ENCODE measurements at regions not wholly inside any gene's neighbourhood (a gene's known extent, or its start where the extent isn't known, plus 50 kb on each side); places are given as distances from the start of the nearest gene placed in this dataset. TPM values are rescaled to one million over a fixed set of nuclear protein-coding genes. Genes with fewer than 3 reads are reported as not detected.

- FAIRE-seq = no peak
- H3K9ac ChIP-seq (ENCODE audit: insufficient read depth in 1 of 2, low read depth in 2 of 2, low read length in 2 of 2) = no peak overlapping the region
- no peak overlapping the region for H3K4me3 ChIP-seq
- ChIA-PET CTCF (ENCODE audit: low intra/inter-chr PET ratio) (no interaction called here), POLR2A (no interaction called here)
- intact Hi-C loops (cut with micrococcal nuclease) = no loop called here
- no peak overlapping the region for H3K4me2 ChIP-seq (ENCODE audit: insufficient read depth, low read length)
- H3K36me3 ChIP-seq (ENCODE audit: control insufficient read depth, insufficient read depth, low read length) = no peaks in the 10 kb centered on the region
- no peak for ATAC-seq
- 13% methylated on average over 2 of the region's 2 CpGs for WGBS (ENCODE audit: insufficient coverage, low coverage, missing lambda C conversion rate)
- H3K27ac ChIP-seq (ENCODE audit: extremely low read depth, low read depth, low read length) = no peak overlapping the region
- H4K20me1 ChIP-seq (replicated peaks; ENCODE audit: control insufficient read depth, insufficient read depth, low read length) = no peaks in the 10 kb centered on the region
- no peak overlapping the region for H2AFZ ChIP-seq (ENCODE audit: low read depth, low read length)
- no peaks in the 10 kb centered on the region for H3K4me1 ChIP-seq (replicated peaks in 1 of 2; ENCODE audit: control insufficient read depth in 2 of 2, insufficient read depth in 2 of 2, low read length in 2 of 2)
- BruUV-seq (replicated peaks) = no TSS peak
- H3K9me1 ChIP-seq (ENCODE audit: control insufficient read depth, insufficient read depth, low read length) = no peaks in the 10 kb centered on the region
- no peaks in the 10 kb centered on the region for H3K9me3 ChIP-seq (replicated peaks; ENCODE audit: control insufficient read depth, insufficient read depth, low read depth, low read length)
- TF ChIP-seq GATA2 (CRISPR knock-in tag; IDR thresholded peaks at IDR 0.05) (no peak), ZNF717 (CRISPR knock-in tag; IDR thresholded peaks at IDR 0.05) (no peak), HNRNPL (IDR thresholded peaks at IDR 0.05; ENCODE audit: low read depth, low read length) (no peak), PTBP1 (IDR thresholded peaks at IDR 0.05; ENCODE audit: low read depth, low read length) (no peak), EP300 (IDR thresholded peaks at IDR 0.05; ENCODE audit: low read length) (no peak), SNAPC5 (CRISPR knock-in tag; IDR thresholded peaks at IDR 0.05) (no peak), KAT7 (CRISPR knock-in tag; IDR thresholded peaks at IDR 0.05; ENCODE audit: borderline replicate concordance) (no peak)
- H3K27me3 ChIP-seq (ENCODE audit: control insufficient read depth in 2 of 2, insufficient read depth in 2 of 2, low read length in 2 of 2) = peaks cover 3 to 7% of the 10 kb centered on the region in 2 experiments; a peak in 2 of 5 replicates
- in situ Hi-C loops (cut with MboI) = no loop called here
- no peaks in the 10 kb centered on the region for H3K79me2 ChIP-seq (ENCODE audit: control insufficient read depth, insufficient read depth, low read length)
- no peak for DNase-seq (ENCODE audit: extremely low read depth in 1 of 4, low spot score in 3 of 4)
These were observed 121.4 kb downstream of the GPAT3 start for GRCh38 chr4:83657336-83657735.

Small RNA genes in the stretch of these regions (small RNA-seq; reads per million reads assigned to genes)
- gene RNU6-774P = not detected

All from K562 (cell line).